ENCODE measurements at regions not wholly inside any gene's neighbourhood (a gene's known extent, or its start where the extent isn't known, plus 50 kb on each side); places are given as distances from the start of the nearest gene placed in this dataset.

DNA sequence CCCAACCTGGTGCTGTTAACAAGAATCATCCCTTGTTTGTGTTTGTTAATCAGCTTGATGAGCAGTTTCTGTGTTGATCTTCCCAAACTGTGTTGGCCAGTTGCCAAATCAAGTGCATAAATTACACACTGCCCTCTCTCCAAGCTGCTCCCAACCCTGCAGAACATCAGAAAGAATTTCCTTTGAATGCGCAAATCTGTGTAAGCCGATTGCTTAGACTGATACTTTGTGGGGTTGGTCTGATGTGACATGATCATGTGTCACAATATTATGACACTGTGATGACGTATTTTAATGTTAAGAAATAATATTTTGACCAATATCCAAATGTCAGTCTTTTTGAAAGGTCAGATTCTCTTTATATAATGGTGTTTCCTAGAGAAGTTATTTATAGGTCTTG, 766.4 kb upstream of the WWC1 start:
- Mint-ChIP-seq H3K27ac (no peak overlapping the region), H3K27me3 (ENCODE audit: insufficient read depth) (no peaks in the 10 kb centered on the region), H3K4me1 (no peaks in the 10 kb centered on the region), H3K9me3 (peaks cover 19% of the 10 kb centered on the region), H3K4me3 (no peak overlapping the region), H3K36me3 (ENCODE audit: low read depth) (peaks cover 9% of the 10 kb centered on the region)
- Histone ChIP-seq H3K36me3 (ENCODE audit: control insufficient read depth, insufficient read depth, low read length) (no peaks in the 10 kb centered on the region), H3K4me3 (ENCODE audit: low read length) (no peak overlapping the region), H3K27ac (ENCODE audit: low read depth, low read length) (no peak overlapping the region), H3K9me3 (ENCODE audit: control insufficient read depth, low read length) (peaks cover 20% of the 10 kb centered on the region), H3K4me1 (ENCODE audit: control insufficient read depth, insufficient read depth, low read length) (no peaks in the 10 kb centered on the region), H3K27me3 (ENCODE audit: control insufficient read depth, insufficient read depth, low read length, poor library complexity, severe bottlenecking) (no peaks in the 10 kb centered on the region), H3K9ac (ENCODE audit: extremely low read depth, low read length, poor library complexity, severe bottlenecking) (no peak overlapping the region)
- no peak for DNase-seq
- TF ChIP-seq, protein P1, sequence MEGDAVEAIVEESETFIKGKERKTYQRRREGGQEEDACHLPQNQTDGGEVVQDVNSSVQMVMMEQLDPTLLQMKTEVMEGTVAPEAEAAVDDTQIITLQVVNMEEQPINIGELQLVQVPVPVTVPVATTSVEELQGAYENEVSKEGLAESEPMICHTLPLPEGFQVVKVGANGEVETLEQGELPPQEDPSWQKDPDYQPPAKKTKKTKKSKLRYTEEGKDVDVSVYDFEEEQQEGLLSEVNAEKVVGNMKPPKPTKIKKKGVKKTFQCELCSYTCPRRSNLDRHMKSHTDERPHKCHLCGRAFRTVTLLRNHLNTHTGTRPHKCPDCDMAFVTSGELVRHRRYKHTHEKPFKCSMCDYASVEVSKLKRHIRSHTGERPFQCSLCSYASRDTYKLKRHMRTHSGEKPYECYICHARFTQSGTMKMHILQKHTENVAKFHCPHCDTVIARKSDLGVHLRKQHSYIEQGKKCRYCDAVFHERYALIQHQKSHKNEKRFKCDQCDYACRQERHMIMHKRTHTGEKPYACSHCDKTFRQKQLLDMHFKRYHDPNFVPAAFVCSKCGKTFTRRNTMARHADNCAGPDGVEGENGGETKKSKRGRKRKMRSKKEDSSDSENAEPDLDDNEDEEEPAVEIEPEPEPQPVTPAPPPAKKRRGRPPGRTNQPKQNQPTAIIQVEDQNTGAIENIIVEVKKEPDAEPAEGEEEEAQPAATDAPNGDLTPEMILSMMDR (conservative IDR thresholded peaks at IDR 0.05): no peak
- WGBS, 2 experiments (ENCODE audit: insufficient coverage in 1 of 2, insufficient read length in 1 of 2): 80% methylated on average over 3 of the region's 3 CpGs; no CpG with 5 or more reads in 1 of the 2 experiments

DNA sequence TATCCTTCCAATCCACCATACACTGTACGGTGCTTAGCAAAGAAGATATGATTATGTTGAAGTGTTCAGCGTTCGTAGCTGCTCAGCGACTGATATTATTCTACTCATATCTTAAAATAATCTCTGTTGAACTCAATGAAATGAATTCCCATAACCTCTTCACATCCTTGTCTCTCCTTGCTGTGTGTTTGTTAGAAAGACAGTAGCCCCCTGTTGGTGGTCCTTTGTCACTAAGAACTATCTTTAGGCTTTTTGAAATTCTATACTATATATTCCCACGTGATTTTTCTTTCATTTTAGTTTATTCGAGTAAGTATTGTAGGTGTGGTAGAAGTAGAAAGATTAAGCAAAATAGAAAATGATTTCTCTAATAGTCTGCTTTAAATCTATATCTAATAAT, 762.8 kb upstream of the WWC1 start:
- no peak for DNase-seq
- no peaks in the 10 kb centered on the region for H3K4me1 Mint-ChIP-seq
- H3K27ac ChIP-seq (ENCODE audit: low read depth, low read length): no peak overlapping the region
- no peaks in the 10 kb centered on the region for H3K27me3 Mint-ChIP-seq (ENCODE audit: insufficient read depth)
- no peaks in the 10 kb centered on the region for H3K27me3 ChIP-seq (ENCODE audit: control insufficient read depth, insufficient read depth, low read length, poor library complexity, severe bottlenecking)
- H3K4me3 Mint-ChIP-seq: no peak overlapping the region
- no peaks in the 10 kb centered on the region for H3K9me3 ChIP-seq (ENCODE audit: control insufficient read depth, low read length)
- no peaks in the 10 kb centered on the region for H3K9me3 Mint-ChIP-seq
- no peaks in the 10 kb centered on the region for H3K4me1 ChIP-seq (ENCODE audit: control insufficient read depth, insufficient read depth, low read length)
- no peaks in the 10 kb centered on the region for H3K36me3 Mint-ChIP-seq (ENCODE audit: low read depth)
- H3K36me3 ChIP-seq (ENCODE audit: control insufficient read depth, insufficient read depth, low read length): no peaks in the 10 kb centered on the region
- WGBS, 2 experiments (ENCODE audit: insufficient coverage in 1 of 2, insufficient read length in 1 of 2): 100% methylated on average over 3 of the region's 6 CpGs; no CpG with 5 or more reads in 1 of the 2 experiments
- TF ChIP-seq, protein P1 (conservative IDR thresholded peaks at IDR 0.05): peak; percentile 80
- H3K27ac Mint-ChIP-seq: no peak overlapping the region
- no peak overlapping the region for H3K4me3 ChIP-seq (ENCODE audit: low read length)
- H3K9ac ChIP-seq (ENCODE audit: extremely low read depth, low read length, poor library complexity, severe bottlenecking): no peak overlapping the region

DNA sequence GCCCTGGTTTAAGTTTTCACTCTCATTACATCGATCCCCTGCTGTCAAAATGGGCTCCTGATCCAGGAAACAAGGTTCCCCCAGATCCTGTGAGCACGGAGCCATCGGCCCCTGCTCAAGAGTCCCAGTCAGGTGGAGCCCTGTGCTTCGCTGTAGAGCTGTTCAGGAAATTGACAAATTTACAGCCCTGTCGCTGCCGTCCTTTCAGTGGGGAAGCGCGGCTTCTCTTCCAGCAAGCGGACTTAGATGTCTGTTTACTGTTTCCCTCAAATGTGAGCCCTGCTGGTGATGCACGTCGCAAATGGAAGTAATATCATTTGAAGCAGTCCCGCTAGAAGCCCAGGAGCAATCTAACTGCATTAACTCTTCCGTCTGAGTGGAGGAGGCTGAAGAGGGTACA, 760.9 kb upstream of the WWC1 start:
- H3K4me1 Mint-ChIP-seq: peaks cover 6% of the 10 kb centered on the region
- 91 to 94% methylated on average over 13 of the region's 13 CpGs for WGBS, 2 experiments (ENCODE audit: insufficient coverage in 1 of 2, insufficient read length in 1 of 2)
- H3K9ac ChIP-seq (ENCODE audit: extremely low read depth, low read length, poor library complexity, severe bottlenecking): no peak overlapping the region
- H3K36me3 ChIP-seq (ENCODE audit: control insufficient read depth, insufficient read depth, low read length): no peaks in the 10 kb centered on the region
- no peaks in the 10 kb centered on the region for H3K27me3 ChIP-seq (ENCODE audit: control insufficient read depth, insufficient read depth, low read length, poor library complexity, severe bottlenecking)
- H3K27ac ChIP-seq (ENCODE audit: low read depth, low read length): no peak overlapping the region
- no peak for DNase-seq
- no peaks in the 10 kb centered on the region for H3K36me3 Mint-ChIP-seq (ENCODE audit: low read depth)
- H3K27me3 Mint-ChIP-seq (ENCODE audit: insufficient read depth): no peaks in the 10 kb centered on the region
- peaks cover 4% of the 10 kb centered on the region for H3K9me3 ChIP-seq (ENCODE audit: control insufficient read depth, low read length)
- no peak overlapping the region for H3K27ac Mint-ChIP-seq
- H3K4me1 ChIP-seq (ENCODE audit: control insufficient read depth, insufficient read depth, low read length): no peaks in the 10 kb centered on the region
- TF ChIP-seq, protein P1 (conservative IDR thresholded peaks at IDR 0.05): no peak
- H3K9me3 Mint-ChIP-seq: peaks cover 6% of the 10 kb centered on the region
- no peak overlapping the region for H3K4me3 Mint-ChIP-seq
- H3K4me3 ChIP-seq (ENCODE audit: low read length): no peak overlapping the region

All from endodermal cell (in vitro differentiated cells).